Nucleus accumbens (tissue), 56 donors: ENCODE measurements at regions not wholly inside any gene's neighbourhood (a gene's known extent, or its start where the extent isn't known, plus 50 kb on each side); places are given as distances from the start of the nearest gene placed in this dataset.
"Not testable (repeated sequence)": the region's sequence is repeated elsewhere in the genome, so short reads cannot be mapped to it uniquely, and the experiment has no call there.

ENCODE experiments used
- DNase-seq, 56 donors: peaks; one replicate each; lab custom pipeline; 2025; lab: John Stamatoyannopoulos, UW

DNA sequence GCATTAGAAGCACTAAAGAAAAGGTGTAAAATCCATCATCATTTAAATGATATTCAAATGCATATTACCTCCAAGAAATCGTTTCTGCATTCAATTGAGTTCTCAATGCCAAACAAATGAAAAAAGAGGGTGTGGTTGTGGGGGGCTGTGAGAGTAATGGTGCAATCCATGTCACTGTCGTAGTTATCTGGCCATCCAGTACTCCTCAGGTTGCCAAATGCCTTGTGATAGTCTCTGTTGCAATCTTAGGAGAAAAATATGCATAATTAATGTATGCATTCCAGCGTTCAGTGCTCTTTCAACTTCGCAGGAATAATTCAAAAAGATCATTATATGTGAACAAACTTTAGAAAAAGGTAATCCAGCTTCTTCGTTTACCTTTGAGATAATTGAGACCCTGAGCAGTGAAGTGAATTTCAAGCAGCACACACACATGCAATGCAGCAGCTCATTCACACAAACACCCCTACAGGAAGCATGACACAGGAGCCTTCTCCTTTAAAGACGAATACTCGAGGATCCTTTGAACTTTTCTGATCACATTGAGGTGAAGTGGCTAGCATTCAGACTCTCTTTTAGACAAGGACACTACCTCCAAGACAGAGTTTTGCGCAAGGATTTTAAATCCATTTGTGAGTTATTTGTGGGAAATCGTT, 73.4 kb downstream of the OR13A1 start:
- no peak for DNase-seq

DNA sequence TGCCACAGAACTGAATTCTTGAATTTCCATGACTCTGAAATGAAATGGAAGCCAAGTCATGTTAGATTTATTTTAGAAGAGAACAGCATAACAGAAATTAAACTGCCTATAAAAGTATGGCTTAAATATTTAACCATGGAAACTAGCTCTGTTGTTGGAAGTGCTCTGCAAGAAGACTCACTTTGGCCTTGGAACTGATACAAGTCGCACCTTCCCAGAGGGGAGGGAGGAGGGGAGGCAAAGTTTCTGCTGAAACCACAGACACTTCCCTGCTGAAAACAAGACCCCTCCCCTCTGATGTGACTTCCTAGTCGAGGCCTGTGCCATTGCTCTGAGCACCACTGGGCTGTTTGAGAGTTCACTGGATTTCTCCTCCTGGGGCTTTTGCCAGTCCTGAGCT, 72.1 kb downstream of the OR13A1 start:
- no peak for DNase-seq

DNA sequence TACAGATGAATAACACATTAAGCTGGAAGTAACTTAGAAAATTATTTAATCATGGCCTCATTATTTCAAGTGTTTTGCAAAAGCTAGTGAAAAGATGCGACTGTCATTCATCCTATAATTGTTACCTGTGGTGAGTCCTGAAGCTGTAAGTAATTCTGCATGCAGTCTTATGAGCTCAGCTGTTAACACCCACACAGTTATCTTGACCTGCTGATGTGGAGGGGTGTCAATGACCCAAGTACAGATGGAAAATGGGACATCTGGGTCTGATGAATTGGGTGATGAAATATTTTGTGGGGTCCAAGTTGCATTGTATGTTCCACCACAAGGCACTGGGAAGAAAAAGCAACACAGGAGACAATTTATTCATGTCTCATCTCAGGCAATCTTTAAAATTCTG, 68.9 kb downstream of the OR13A1 start:
- DNase-seq, result no peak

DNA sequence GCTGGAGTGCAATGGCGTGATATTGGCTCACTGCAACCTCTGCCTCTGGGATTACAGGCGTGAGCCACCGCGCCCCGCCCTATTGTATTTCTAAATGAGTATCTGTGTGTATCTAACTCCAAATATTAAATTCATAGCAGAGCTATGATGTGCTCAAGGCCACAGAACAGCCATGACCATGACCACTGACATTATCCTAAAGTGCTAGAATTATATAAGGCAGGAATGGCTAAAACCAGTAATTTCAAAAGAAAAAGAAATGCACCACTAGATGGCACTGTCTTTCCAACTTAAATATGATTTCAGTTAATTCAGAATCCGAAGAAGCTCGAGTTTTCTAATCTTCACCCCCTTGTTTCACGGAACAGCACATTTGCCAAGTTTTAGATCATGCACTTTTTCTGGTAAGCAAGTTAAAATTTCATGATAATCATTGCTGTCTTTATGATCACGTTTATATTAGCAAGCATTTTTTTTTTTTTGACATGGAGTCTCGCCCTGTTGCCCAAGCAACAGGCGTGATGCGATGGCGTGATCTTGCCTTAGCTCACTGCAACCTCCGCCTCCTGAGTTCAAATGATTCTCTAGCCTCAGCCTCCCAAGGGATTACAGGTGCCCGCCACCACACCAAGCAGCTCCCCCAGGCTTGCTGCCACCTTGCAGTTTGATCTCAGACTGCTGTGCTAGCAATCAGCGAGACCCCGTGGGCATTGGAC, 65.3 kb downstream of the OR13A1 start:
- peak in 5 of 56 donors; percentile 3 to 21 (median 7) for DNase-seq

DNA sequence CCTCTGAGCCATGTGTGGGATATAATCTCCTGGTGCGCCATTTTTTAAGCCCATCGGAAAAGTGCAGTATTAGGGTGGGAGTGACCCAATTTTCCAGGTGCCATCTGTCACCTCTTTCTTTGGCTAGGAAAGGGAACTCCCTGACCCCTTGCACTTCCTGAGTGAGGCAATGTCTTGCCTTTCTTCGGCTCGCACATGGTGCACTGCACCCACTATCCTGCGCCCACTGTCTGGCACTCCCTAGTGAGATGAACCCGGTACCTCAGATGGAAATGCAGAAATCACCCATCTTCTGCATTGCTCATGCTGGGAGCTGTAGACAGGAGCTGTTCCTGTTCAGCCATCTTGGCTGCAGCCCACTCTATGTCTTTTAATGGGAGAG, 64.7 kb downstream of the OR13A1 start:
- not testable (repeated sequence) for DNase-seq
